GM19438 (cell line): ENCODE measurements at regions not wholly inside any gene's neighbourhood (a gene's known extent, or its start where the extent isn't known, plus 50 kb on each side); places are given as distances from the start of the nearest gene placed in this dataset.

Experiments used
- ATAC-seq: cut with Tn5 transposase; IDR thresholded peaks from one replicate; pipeline ENCODE4 v1.9.1; 2021; ENCODE audit warnings: low read depth; ENCODE audit not compliant: unreplicated experiment

DNA sequence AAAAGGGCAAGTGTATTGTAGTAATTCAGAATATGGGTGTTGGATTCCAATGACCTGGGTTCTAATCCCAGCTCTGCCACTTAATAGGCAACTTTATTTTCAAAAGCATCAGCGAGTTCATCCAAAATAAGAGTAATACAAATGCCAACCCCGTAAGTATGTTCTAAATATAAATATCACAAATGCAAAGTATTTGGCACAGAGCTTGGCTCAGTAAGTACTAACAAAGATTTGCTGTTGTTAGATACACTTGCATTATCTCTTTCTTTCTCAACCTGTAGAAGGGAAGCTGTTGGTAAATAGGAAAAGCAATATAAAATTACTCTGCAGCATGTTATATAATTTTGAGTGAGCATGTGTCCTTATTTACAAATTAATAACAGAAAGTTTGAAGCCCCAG is 1302.6 kb upstream of the FAM98A start:
- no peak for ATAC-seq

DNA sequence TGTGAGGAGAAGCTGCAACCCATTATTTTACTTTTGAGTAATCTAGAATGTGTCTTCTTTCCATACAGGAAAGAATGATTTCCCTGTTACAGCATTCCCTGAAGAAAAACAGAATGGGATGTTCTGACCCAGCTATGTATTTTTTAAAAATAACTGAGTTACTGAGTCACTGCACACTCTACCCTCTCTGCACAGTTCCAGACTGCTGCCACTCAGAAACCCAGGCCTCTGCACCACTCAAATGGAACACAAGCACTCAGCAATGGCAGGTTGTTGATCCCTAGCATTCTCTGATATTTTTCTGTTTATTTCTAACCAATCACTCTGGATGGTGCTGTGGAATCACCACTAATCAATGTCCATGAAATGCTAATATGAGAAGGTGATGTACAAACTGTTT is 1300.0 kb upstream of the FAM98A start:
- no peak for ATAC-seq

DNA sequence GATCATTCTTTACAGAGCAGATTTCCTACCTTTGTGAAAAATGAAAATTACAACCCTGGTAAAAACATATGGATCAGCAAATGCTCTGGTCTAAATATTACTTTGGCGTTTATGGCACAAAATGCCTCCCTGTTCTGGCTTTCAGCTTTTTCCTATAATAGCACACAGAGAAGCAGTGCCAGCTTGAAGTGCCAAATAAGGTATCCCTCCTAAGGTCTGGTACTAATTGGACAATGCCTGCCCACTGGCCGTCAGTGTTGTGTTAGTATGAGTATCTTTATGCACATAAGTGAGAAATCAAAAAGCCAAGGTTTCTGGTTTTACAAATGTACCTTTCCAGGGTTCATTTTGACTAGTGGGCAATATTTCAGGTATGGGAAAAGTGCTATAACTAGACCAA is 1293.7 kb upstream of the FAM98A start:
- ATAC-seq: no peak

DNA sequence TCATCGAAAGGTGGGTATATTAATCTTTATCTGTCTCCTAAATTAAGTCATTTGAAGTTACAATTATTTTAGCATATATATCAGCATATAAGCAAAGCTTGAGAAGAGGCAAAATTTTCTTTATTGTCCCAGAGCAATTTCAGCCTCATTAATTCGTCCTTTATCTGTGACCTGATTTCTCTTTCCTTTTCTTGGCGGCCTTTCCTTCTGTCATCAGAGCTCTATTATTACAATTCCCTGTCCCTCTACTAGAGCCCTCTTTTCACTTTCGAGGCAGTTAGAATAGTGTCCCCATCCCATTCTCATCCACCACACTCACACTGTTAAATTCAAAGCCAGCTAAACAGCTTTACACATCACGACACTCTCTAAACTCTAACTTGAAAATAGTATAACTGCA is 1293.2 kb upstream of the FAM98A start:
- ATAC-seq: no peak

DNA sequence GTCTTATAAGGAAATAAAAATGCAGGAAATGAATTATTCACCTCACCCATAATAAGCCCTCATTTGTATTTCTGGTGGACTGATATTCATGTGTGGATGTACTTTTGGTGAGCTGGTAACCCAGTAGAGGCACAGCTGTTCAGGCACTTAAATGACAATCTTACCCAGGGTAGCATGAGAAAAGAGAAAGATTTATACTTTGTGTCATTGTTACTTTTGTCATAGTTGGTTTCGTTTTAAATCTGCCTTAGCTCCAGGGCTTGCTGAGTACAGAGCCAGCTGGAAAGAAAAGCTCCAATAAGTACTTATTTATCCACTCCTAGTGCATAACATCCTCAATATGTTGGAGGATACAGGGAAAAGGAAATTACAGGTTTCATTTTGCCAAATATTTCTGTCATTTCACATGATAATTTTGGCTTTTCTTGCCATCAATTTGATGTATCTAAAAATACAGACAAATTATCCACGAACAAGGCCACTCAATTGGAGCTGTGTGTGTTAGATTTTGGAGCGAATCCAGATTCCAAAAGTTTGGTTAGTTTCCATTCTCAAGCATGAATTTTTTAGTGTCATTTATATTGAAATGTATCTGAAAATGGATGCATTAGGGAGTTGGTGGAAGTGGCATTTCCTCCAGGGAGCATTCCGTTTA is 1276.1 kb upstream of the FAM98A start:
- ATAC-seq: no peak

DNA sequence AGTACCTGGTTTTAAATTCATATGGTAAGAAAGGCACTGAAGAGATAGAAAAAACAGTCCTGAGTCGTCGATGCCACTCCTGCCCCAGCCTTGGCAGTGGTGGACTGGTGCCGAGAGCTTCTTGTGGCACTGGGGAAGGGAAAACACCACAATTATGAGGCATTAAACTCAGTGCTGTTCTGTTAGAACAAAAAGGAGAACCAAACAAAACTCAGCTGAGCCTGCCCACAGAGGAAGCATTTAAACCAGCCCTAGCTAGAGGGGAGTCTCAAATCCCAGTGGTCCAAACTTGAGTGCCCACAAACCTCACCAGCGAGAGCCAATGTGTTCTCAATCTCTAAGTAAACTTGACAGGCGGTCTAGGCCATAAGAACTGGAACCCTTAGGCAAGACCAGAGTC is 1254.5 kb upstream of the FAM98A start:
- ATAC-seq: no peak

DNA sequence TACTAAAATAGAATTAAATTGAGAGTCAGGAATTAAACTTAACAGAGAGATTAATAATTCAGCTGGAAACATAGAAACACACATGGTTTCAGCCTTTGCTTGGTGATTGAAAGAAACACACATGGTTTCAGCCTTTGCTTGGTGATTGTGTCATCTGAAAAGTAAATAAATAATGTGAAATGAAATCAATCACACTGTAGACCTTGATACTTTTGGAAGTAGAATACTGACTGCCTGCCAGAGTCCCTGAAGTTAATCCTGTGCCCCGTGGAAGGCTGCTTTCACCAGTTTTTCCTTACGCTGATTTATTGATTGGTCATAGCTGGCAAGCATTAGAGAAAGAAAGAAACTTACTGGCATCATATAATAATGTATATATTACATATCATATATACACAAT is 1252.7 kb upstream of the FAM98A start:
- ATAC-seq: no peak

DNA sequence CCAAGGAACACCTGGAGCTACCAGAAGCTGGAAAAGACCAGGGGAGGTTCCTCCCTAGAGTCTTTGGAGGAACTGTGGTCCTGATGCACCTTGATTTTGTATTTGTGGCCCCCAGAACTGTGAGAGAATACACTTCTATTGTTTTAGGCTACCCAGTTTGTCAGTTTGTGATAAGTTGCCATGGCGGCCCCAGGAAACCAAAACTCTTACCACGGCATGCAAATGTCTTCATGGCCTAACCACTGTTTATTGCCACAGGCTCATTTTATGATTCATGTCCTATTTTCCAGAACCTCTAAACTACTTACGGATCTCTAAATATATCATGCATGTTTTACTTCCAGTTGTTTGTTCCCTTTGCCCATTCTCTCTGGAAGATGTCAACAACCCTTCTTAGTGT is 1250.7 kb upstream of the FAM98A start:
- ATAC-seq: no peak

DNA sequence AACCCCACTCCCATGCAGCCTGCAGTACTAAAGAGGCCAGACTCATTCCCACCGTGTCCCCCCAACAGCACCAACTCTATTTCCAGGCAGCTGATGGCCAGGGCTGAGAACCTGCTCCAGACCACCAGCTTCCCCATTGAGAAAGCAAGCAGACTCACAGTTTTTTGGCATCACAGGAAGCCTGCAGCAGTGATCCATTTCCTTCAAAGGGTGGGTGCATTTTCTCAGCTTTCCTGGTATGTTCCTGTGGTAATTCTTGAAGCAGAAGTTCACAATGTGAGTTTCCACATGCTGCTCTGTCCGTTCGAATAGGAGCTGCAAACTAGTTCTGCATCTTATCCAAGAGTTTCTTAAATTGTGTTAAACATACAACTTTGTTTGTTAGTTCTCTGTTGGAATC is 1249.6 kb upstream of the FAM98A start:
- no peak for ATAC-seq

DNA sequence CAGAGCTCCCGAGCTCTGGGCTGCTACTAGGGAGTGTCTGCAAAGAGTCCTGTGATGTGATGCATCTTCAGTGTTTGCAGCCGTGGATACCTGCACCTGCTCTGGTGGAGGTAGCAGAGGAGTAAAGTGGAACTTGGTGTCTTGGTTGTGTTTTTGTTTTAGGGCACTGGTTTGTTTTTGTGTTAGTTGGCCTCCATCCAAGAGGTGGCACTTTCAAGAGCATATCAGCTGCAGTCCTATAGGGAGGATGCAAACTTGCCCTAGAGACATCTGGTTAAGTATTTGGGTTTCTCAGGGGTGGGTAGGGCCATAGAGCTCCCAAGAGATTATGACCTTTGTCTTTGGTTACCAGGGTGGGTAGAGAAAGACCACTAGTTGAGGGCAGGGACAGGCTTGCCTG is 1249.0 kb upstream of the FAM98A start:
- no peak for ATAC-seq

DNA sequence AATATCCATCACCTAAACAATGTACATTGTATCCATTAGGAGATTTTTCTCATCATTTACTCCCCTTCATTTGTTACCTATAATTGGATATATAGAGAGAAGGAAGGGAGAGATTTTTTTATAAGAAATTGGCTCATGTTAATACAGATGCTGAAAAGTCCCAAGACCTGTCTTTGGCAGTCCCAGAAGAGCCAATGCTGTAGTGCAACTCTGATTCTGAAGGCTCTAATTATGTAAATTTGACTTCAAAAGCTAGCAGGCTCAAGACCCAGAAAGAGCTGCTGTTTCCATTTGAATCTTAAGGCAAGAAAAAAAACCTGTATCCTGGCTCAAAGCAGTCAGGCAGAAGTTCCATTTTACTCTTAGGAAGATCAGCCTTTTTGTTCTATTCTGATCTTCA is 1245.5 kb upstream of the FAM98A start:
- ATAC-seq: no peak

DNA sequence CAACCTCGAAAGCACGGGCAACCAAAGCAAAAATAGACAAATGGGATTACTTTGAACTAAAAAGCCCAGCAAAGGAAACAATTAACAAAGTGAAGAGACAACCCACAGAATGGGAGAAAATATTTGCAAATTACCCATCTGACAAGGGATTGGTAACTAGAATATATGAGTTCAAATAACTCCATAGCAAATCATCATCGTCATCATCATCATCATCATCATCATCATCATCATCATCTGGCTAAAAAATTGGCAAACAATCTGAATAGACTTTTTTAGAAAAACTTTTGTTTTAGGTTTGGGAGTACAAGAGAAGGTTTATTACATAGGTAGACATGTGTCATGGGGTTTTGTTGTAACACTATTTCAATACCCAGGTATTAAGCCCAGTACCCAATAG is 1239.3 kb upstream of the FAM98A start:
- ATAC-seq: no peak

DNA sequence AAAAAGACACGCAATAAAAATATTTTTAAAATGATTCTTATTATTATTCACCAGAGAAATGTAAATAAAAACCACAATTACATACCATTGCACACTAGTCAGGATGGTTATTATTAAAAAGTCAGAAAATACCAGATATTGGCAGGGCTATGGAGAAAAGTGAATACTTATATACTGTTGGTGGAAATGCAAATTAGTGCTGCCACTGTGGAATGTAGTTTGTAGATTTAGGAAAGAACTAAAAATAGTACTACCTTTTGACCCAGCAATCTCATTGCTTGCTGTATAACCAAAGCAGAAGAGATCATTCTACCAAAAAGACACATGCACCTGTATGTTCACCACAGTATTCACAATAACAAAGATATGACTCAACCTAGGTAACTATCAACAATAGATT is 1237.3 kb upstream of the FAM98A start:
- ATAC-seq: no peak

DNA sequence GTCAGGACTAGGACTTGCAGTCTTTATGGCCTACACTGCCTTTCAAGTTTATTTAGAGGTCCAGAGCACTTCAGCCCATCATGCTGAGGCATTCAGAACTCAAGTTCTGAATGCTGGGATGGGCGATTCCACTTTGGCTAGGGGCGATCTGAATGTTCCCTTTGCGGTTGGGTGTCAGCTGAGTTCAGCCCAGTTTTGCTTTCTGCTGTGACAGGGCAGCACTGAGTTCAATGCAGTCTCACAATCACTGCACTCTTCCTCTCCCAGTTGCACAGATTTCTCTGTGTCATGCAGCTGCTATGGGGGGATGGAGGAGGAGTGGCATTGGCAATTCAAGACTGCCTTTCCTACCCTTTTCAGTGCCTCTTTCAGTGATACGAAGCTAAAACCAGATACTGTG is 1232.0 kb upstream of the FAM98A start:
- ATAC-seq: no peak

DNA sequence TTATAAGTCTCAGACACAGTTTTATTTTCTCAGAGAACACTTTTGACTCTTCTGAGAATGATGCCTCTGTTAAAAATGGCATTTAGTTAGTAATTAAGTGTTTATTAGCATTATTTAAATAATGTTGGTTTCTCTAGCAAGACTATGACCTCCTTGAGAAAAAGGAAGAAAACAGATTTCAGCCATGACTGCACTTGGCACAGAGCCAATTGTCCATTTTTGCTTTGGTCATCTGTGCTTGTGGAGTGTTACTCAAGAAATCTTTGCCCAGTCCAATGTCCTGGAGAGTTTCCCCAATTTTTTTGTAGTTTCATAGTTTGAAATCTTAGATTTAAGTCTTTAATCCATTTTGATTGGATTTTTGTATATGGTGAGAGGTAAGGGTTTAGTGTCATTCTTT is 1229.4 kb upstream of the FAM98A start:
- ATAC-seq: no peak

DNA sequence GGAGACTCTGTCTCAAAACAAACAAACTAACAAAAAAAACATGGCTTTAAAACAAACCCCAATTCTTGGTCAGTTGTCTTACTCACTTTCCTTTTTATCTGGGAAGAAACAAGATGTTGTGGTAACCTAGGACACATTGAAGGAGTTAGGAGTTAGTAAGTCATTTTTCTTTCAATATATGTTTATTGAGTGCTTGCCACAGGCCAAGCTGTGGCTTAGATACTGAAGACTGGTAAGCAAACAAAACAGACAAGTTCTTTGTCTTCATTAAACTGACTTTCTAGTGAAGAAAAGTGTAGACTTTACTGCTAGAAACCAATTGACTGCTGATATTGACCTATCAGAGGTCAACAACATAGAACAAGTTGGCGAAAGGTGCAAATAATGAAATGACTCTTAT is 1228.3 kb upstream of the FAM98A start:
- ATAC-seq: no peak

DNA sequence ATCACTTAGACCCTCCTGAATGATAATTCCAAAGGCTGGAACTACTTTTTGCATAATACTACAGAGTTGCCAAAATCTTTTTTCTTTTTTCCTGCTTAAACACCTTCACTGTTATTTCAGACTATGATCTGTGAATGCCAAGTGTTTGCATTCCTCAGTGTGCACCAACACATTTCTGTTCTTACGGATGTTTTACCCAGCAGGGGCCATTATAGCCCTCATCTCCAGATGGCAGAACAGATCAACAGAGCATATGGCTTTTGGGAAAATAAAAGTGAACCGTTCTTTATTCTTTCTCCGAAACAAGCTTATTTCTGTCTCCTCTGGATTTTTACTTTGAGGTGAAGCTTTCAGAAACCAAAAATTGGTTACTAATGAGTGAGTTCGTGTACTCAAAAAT is 1226.6 kb upstream of the FAM98A start:
- no peak for ATAC-seq

DNA sequence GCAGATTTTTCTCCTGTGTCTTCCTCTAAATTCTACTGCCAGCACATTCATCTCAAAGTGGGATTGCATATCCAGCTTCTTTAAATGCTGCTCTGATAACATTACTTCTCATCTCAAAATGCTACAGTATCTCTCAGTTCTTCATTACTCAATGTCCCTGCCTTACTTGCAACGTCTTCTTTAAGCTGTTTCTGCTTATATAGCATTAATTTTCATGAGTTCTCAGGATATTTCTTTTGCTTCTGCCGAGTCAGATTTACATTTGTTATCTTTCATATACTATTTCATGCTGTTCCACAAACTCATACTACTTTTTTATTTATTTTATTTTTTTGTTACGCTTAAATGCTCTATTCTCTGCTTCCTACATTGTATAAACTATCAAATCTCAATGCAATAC is 1223.5 kb upstream of the FAM98A start:
- ATAC-seq: no peak

DNA sequence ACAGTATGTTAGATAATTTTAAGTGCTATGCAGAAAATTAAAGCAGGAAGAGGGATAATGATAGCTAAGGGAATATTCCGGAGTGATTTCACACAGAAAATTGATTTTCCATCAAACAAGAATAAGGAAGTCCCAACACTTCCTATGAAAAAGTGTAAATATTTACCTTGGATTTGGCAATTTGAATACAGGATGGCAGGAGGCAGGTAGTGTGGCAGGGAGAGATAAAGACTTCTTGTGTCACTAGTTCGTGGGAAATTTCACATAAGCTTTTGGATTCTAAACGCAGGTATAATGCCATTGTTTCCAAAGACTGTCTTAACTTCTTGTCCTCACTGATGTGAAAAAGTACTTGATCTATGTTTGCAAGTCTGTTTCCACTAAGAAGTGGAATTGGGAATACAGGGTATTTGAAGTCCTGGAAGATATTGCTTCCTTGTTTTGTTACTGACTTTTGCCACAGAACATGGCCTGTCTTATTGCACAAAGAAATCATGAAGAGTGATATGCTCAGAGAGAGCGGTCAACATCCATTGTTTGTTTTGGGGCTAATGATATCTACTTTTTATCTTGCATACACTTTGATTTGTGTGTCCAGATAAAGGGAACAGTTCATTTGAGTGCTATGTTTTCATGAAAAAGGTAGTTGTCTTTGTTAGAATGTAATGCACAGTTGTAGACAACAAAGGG is 1216.1 kb upstream of the FAM98A start:
- ATAC-seq: no peak

DNA sequence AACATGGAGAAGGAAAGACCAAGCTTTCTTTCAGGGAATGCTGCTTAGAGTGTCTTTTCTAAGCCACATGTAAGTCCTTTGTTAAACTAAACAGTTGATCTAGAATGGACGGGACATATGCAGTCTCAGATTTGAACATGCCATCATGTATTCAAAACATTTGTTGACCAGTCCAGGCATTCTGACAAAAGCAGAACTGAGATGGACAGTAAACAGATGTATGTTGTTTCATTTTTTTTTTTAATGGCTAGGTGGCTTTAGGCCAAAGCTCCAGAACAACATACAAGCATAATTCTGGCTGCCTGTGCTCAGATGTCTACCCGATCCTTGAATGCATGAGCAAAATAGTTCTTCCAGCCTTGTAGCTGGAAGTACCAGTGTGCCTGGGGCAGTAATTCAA is 1211.4 kb upstream of the FAM98A start:
- ATAC-seq: no peak

DNA sequence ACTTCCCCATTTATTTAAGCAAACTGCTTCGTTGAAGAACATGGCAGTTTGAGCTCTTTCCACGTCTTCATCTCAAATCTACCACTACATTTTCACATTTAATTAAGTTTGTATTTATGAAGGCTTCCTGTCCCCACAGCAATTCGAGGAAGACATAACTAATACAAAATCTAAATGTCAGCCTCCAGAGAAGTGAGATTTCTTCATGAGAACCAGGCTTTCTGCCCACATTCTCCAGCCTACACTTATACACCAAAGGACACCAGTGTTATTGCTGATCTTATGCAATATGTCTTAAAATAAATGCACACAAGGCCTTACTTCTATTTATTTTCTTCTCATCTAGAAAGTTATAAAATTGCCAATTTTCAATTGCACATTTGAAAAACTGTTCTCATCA is 1209.3 kb upstream of the FAM98A start:
- no peak for ATAC-seq

DNA sequence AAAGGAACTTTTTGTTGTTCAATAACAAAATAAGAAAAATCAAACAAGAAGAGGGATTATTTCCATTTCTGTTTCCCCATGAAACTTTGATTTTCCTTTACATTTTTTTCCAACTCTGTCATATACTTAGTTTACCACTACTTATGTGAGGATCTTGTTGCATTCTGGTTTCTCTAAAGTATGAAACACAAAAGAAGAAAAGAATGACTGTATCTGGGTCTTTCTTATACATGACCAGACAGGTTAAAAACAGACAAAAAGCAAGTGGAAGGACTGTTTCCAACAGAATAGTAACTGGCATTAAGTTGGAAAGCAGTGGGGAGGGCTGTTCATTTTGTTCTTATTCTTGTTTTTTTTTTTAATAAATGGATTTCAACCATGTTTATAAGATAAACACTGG is 1207.8 kb upstream of the FAM98A start:
- ATAC-seq: no peak

DNA sequence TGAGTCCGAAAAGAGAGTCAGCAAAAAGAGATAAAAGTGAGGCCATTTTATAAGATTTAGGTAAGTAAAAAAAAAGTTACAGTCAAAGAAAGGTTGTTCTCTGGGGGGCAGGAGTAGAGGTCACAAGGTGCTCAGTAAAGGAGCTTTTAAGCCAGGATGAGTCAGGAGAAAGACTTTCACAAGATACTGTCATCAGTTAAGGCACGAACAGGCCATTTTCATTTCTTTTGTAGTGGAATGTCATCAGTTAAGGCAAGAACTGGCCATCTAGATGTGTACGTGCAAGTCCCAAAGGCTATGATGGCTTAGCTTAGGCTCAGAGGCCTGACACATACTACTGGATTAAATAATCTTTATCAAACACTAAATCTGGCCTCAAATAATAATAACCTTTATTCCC is 1207.3 kb upstream of the FAM98A start:
- no peak for ATAC-seq
